GM10266 (cell line): ENCODE measurements at regions not wholly inside any gene's neighbourhood (a gene's known extent, or its start where the extent isn't known, plus 50 kb on each side); places are given as distances from the start of the nearest gene placed in this dataset.

Experiments
- DNase-seq: peaks from one replicate; pipeline ENCODE4 v3.0.0; 2012; ENCODE audit errors: extremely low spot score
- CTCF ChIP-seq: IDR thresholded peaks from 2 replicates; pipeline ENCODE4 v1.5.1; 2012; ENCODE audit warnings: mild to moderate bottlenecking, low read depth; ENCODE audit not compliant: control insufficient read depth, insufficient read depth; ENCODE audit errors: missing control alignments

GRCh38 chr1:221366495-221367110 is 375.3 kb downstream of the DUSP10 start:
- no peak for TF ChIP-seq CTCF
- DNase-seq: no peak

GRCh38 chr1:221371705-221372104 is 370.2 kb downstream of the DUSP10 start:
- no peak for TF ChIP-seq CTCF
- DNase-seq: no peak

- no peak for TF ChIP-seq CTCF
These were observed 368.1 kb downstream of the DUSP10 start for GRCh38 chr1:221373795-221374194.

GRCh38 chr1:221376286-221376685 is 365.6 kb downstream of the DUSP10 start:
- TF ChIP-seq CTCF: no peak
- DNase-seq: no peak

More at GRCh38 chr1:221373795-221374194, 368.1 kb downstream of the DUSP10 start:
- DNase-seq: no peak

- no peak for DNase-seq
- TF ChIP-seq CTCF: no peak
These were observed 359.8 kb downstream of the DUSP10 start for GRCh38 chr1:221381910-221382623.

GRCh38 chr1:221392453-221392852 is 349.4 kb downstream of the DUSP10 start:
- no peak for DNase-seq
- TF ChIP-seq CTCF: no peak

- TF ChIP-seq CTCF: no peak
- no peak for DNase-seq
These were observed 347.8 kb downstream of the DUSP10 start for GRCh38 chr1:221394011-221394544.
